ENCODE measurements at regions not wholly inside any gene's neighbourhood (a gene's known extent, or its start where the extent isn't known, plus 50 kb on each side); places are given as distances from the start of the nearest gene placed in this dataset.

DNA sequence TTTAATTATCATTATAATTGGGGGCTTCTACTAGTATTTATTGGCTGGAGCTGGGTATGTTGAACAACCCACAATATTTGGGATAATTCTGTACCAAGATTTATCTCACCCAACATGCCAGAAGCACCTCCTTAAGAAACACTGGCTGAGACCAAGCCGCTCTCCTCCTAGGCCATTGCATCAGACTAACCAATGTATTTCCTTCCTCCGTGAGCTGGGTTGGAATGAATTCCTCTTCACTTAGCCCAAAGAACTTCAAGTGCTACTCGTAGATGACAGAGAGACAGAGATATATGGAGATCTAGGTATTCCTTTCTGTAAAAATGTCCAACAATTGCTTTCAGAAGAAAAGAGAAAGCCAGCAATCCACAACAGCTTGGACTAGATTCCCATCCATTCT, 87.2 kb upstream of the ETS2 start:
- TF ChIP-seq, protein P1, sequence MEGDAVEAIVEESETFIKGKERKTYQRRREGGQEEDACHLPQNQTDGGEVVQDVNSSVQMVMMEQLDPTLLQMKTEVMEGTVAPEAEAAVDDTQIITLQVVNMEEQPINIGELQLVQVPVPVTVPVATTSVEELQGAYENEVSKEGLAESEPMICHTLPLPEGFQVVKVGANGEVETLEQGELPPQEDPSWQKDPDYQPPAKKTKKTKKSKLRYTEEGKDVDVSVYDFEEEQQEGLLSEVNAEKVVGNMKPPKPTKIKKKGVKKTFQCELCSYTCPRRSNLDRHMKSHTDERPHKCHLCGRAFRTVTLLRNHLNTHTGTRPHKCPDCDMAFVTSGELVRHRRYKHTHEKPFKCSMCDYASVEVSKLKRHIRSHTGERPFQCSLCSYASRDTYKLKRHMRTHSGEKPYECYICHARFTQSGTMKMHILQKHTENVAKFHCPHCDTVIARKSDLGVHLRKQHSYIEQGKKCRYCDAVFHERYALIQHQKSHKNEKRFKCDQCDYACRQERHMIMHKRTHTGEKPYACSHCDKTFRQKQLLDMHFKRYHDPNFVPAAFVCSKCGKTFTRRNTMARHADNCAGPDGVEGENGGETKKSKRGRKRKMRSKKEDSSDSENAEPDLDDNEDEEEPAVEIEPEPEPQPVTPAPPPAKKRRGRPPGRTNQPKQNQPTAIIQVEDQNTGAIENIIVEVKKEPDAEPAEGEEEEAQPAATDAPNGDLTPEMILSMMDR (IDR thresholded peaks at IDR 0.05; ENCODE audit: poor library complexity, severe bottlenecking): no peak
- TF ChIP-seq SMC3 (conservative IDR thresholded peaks at IDR 0.05; ENCODE audit: poor library complexity) (no peak), RAD21 (conservative IDR thresholded peaks at IDR 0.05) (no peak)

Data from neural cell (in vitro differentiated cells).